ENCODE measurements at regions not wholly inside any gene's neighbourhood (a gene's known extent, or its start where the extent isn't known, plus 50 kb on each side); places are given as distances from the start of the nearest gene placed in this dataset.

- ChIA-PET CTCF (interaction anchor here (1.1 kb wide), 1 partner anchor 13 kb away, joined by 4 read pairs; no protein-coding TSS in a partner anchor), POLR2A (no interaction called here)
- dilution Hi-C loops (cut with MboI; ENCODE audit: extremely low pct_ligation_motif_present, low sequenced_read_pairs) (no loop called here), intact Hi-C loops (cut with micrococcal nuclease) (no loop called here)
- Histone ChIP-seq H3K9me1 (replicated peaks; ENCODE audit: control insufficient read depth, extremely low read depth, insufficient read depth, low read length) (no peaks in the 10 kb centered on the region), H3K36me3 (ENCODE audit: control insufficient read depth in 2 of 2, extremely low read depth in 1 of 2, insufficient read depth in 2 of 2, low read length in 2 of 2) (no peaks in the 10 kb centered on the region), H4K20me1 (replicated peaks; ENCODE audit: control insufficient read depth, extremely low read depth, insufficient read depth, low read length) (no peaks in the 10 kb centered on the region), H3K27ac (ENCODE audit: insufficient read depth, low read depth, low read length) (no peak overlapping the region), H3K4me1 (ENCODE audit: control insufficient read depth, extremely low read depth, insufficient read depth, low read length) (no peaks in the 10 kb centered on the region), H3K79me2 (ENCODE audit: control insufficient read depth, insufficient read depth, low read length) (no peaks in the 10 kb centered on the region), H3K4me2 (ENCODE audit: insufficient read depth, low read length) (no peak overlapping the region), H2AFZ (ENCODE audit: low read depth, low read length) (no peak overlapping the region), H3K27me3 (ENCODE audit: control insufficient read depth in 2 of 2, insufficient read depth in 2 of 2, low read length in 2 of 2) (no peaks in the 10 kb centered on the region), H3K4me3 (replicated peaks in 1 of 3; ENCODE audit: insufficient read depth in 1 of 3, low read depth in 1 of 3, low read length in 3 of 3) (no peak overlapping the region), H3K9me3 (replicated peaks; ENCODE audit: control insufficient read depth, insufficient read depth, low read length) (no peaks in the 10 kb centered on the region), H3K9ac (replicated peaks; ENCODE audit: extremely low read depth, insufficient read depth, low read length) (no peak overlapping the region)
- no TSS peak for BruUV-seq (replicated peaks)
- TF ChIP-seq, protein P1, sequence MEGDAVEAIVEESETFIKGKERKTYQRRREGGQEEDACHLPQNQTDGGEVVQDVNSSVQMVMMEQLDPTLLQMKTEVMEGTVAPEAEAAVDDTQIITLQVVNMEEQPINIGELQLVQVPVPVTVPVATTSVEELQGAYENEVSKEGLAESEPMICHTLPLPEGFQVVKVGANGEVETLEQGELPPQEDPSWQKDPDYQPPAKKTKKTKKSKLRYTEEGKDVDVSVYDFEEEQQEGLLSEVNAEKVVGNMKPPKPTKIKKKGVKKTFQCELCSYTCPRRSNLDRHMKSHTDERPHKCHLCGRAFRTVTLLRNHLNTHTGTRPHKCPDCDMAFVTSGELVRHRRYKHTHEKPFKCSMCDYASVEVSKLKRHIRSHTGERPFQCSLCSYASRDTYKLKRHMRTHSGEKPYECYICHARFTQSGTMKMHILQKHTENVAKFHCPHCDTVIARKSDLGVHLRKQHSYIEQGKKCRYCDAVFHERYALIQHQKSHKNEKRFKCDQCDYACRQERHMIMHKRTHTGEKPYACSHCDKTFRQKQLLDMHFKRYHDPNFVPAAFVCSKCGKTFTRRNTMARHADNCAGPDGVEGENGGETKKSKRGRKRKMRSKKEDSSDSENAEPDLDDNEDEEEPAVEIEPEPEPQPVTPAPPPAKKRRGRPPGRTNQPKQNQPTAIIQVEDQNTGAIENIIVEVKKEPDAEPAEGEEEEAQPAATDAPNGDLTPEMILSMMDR (IDR thresholded peaks at IDR 0.05; ENCODE audit: extremely low read depth in 1 of 2, insufficient read depth in 1 of 2, low read depth in 1 of 2, low read length in 2 of 2) = no peak
- TF ChIP-seq POLR2AphosphoS5 (IDR thresholded peaks at IDR 0.05; ENCODE audit: insufficient read depth, low read depth, low read length) = no peak
- no peak for TF ChIP-seq JUN (IDR thresholded peaks at IDR 0.05; ENCODE audit: borderline replicate concordance, insufficient read depth, insufficient read length, low read depth)
- TF ChIP-seq MYC (IDR thresholded peaks at IDR 0.05; ENCODE audit: low read depth, low read length) = no peak
- TF ChIP-seq MAX (IDR thresholded peaks at IDR 0.05; ENCODE audit: insufficient read depth, insufficient read length) = no peak
- no peak for TF ChIP-seq GATA2 (IDR thresholded peaks at IDR 0.05; ENCODE audit: insufficient read depth, insufficient read length, low read depth, low read length)
- no peak for TF ChIP-seq EZH2 (IDR thresholded peaks at IDR 0.05; ENCODE audit: borderline replicate concordance, low read depth, low read length, severe bottlenecking)
- no peak for TF ChIP-seq FOS (IDR thresholded peaks at IDR 0.05; ENCODE audit: borderline replicate concordance, insufficient read depth, low read length)
- TF ChIP-seq POLR2A (IDR thresholded peaks at IDR 0.05; ENCODE audit: low read depth, low read length) = no peak
- DNase-seq (ENCODE audit: low read depth, low spot score) (no peak), FAIRE-seq (no peak)
Measured at GRCh38 chr4:165779950-165780670, 92.9 kb upstream of the TLL1 start.
